GM12892 (cell line): ENCODE measurements at regions not wholly inside any gene's neighbourhood (a gene's known extent, or its start where the extent isn't known, plus 50 kb on each side); places are given as distances from the start of the nearest gene placed in this dataset.

Experiments used
- POLR2A ChIP-seq: IDR thresholded peaks from 2 replicates; pipeline ENCODE4 v1.6.1; 2011; ENCODE audit warnings: low read depth, low read length, control low read depth
- POLR2AphosphoS5 ChIP-seq: IDR thresholded peaks from 2 replicates; pipeline ENCODE4 v1.6.1; 2011; ENCODE audit warnings: low read depth, low read length, control low read depth
- TAF1 ChIP-seq: IDR thresholded peaks from 2 replicates; pipeline ENCODE4 v1.6.1; 2011; ENCODE audit warnings: low read depth, mild to moderate bottlenecking, control low read depth, low read length, borderline replicate concordance

GRCh38 chr16:80129791-80130190 is 411.0 kb upstream of the DYNLRB2 start:
- no peak for TF ChIP-seq POLR2A
- TF ChIP-seq POLR2AphosphoS5, result no peak
- TF ChIP-seq TAF1, result no peak
